ENCODE measurements at regions not wholly inside any gene's neighbourhood (a gene's known extent, or its start where the extent isn't known, plus 50 kb on each side); places are given as distances from the start of the nearest gene placed in this dataset.

- DNase-seq: no peak
Observed at GRCh38 chr5:20524991-20525529, 537.1 kb upstream of the CDH18 start.

GRCh38 chr5:20522905-20523482 lies 535.0 kb upstream of the CDH18 start:
- DNase-seq: no peak

- no peak for DNase-seq
Observed at GRCh38 chr5:20515606-20516005, 527.6 kb upstream of the CDH18 start.

GRCh38 chr5:20514145-20514544 lies 526.1 kb upstream of the CDH18 start:
- no peak for DNase-seq

- DNase-seq: no peak
Observed at GRCh38 chr5:20500546-20500945, 512.5 kb upstream of the CDH18 start.

- no peak for DNase-seq
Observed at GRCh38 chr5:20498926-20499325, 510.9 kb upstream of the CDH18 start.

- no peak for DNase-seq
Observed at GRCh38 chr5:20498102-20498501, 510.1 kb upstream of the CDH18 start.

GRCh38 chr5:20497356-20497755 lies 509.4 kb upstream of the CDH18 start:
- DNase-seq: no peak

- DNase-seq: no peak
Observed at GRCh38 chr5:20494706-20495105, 506.7 kb upstream of the CDH18 start.

- no peak for DNase-seq
Observed at GRCh38 chr5:20486826-20487225, 498.8 kb upstream of the CDH18 start.

GRCh38 chr5:20476016-20476415 lies 488.0 kb upstream of the CDH18 start:
- DNase-seq: no peak

GRCh38 chr5:20470997-20471396 lies 483.0 kb upstream of the CDH18 start:
- DNase-seq: no peak

GRCh38 chr5:20469792-20470191 lies 481.8 kb upstream of the CDH18 start:
- no peak for DNase-seq

- DNase-seq: no peak
Observed at GRCh38 chr5:20469390-20469789, 481.4 kb upstream of the CDH18 start.

- DNase-seq: no peak
Observed at GRCh38 chr5:20466512-20466911, 478.5 kb upstream of the CDH18 start.

- no peak for DNase-seq
Observed at GRCh38 chr5:20463206-20463605, 475.2 kb upstream of the CDH18 start.

- DNase-seq: no peak
Observed at GRCh38 chr5:20446121-20446520, 458.1 kb upstream of the CDH18 start.

GRCh38 chr5:20445326-20445860 lies 457.4 kb upstream of the CDH18 start:
- DNase-seq: no peak

- DNase-seq: no peak
Observed at GRCh38 chr5:20434786-20435185, 446.8 kb upstream of the CDH18 start.

- no peak for DNase-seq
Observed at GRCh38 chr5:20420991-20421595, 433.1 kb upstream of the CDH18 start.

All from CD4-positive, alpha-beta T cell treated with Interleukin-1 beta for 1 hour (primary cell).